OCI-LY3 (cell line): ENCODE measurements at regions not wholly inside any gene's neighbourhood (a gene's known extent, or its start where the extent isn't known, plus 50 kb on each side); places are given as distances from the start of the nearest gene placed in this dataset.

Experiments
- H2AFZ ChIP-seq: fragments of 200-600, 300-600 bp; shearing (Covaris generic); 2 replicates; pipeline ENCODE4 v1.6.0; 2014; ENCODE audit warnings: antibody characterized with exemption, low read depth, low read length
- H3K27ac ChIP-seq: fragments of 200-600, 300-600 bp; sonication (generic); 2 replicates; pipeline ENCODE4 v1.5.1; 2014; ENCODE audit warnings: mild to moderate bottlenecking, low read length, moderate library complexity, mixed read lengths
- H3K27me3 ChIP-seq: fragments of 200-600, 300-600 bp; sonication (generic); 2 replicates; pipeline ENCODE4 v1.6.1; 2014; ENCODE audit warnings: low read depth, low read length, mixed read lengths
- H3K36me3 ChIP-seq: fragments of 200-600, 300-600 bp; sonication (generic); replicated peaks from 2 replicates; pipeline ENCODE3; 2014; ENCODE audit warnings: low read depth, low read length, mixed read lengths
- H3K4me1 ChIP-seq: fragments of 300-600, 200-600 bp; sonication (generic); 2 replicates; pipeline ENCODE4 v1.6.1; 2014; ENCODE audit warnings: low read length, mixed read lengths
- H3K4me2 ChIP-seq: fragments of 200-600, 300-600 bp; sonication (generic); 2 replicates; pipeline ENCODE4 v1.6.1; 2014; ENCODE audit warnings: low read length, mixed read lengths
- H3K4me3 ChIP-seq: fragments of 300-600, 200-600 bp; sonication (generic); 2 replicates; pipeline ENCODE4 v1.5.1; 2014; ENCODE audit warnings: antibody characterized with exemption, mild to moderate bottlenecking, low read length, moderate library complexity
- H3K79me2 ChIP-seq: fragments of 300-600, 200-600 bp; shearing (Covaris generic); 2 replicates; pipeline ENCODE4 v1.6.1; 2014; ENCODE audit warnings: mild to moderate bottlenecking, low read length, mixed read lengths
- H3K9ac ChIP-seq: fragments of 300-600, 200-600 bp; shearing (Covaris generic); 2 replicates; pipeline ENCODE4 v1.6.0; 2014; ENCODE audit warnings: mild to moderate bottlenecking, low read length, moderate library complexity
- H3K9me3 ChIP-seq: fragments of 200-600, 300-600 bp; shearing (Covaris generic); 2 replicates; pipeline ENCODE4 v1.6.1; 2014; ENCODE audit warnings: low read length, mixed read lengths; ENCODE audit not compliant: insufficient read depth
- H4K20me1 ChIP-seq: fragments of 200-600, 300-600 bp; sonication (generic); 2 replicates; pipeline ENCODE4 v1.6.1; 2016; ENCODE audit warnings: low read length, mixed read lengths; ENCODE audit not compliant: insufficient read depth
- EZH2phosphoT487 ChIP-seq: fragments of 200-600 bp; shearing (Covaris generic); IDR thresholded peaks from 2 replicates; pipeline ENCODE4 v1.6.1; 2018; ENCODE audit warnings: antibody characterized with exemption, mixed run types, low read depth
- TF ChIP-seq, protein P1 (sequence below): fragments of 200-600, 300-600 bp; sonication (generic); IDR thresholded peaks from 2 replicates; pipeline ENCODE4 v1.5.1; 2014; ENCODE audit warnings: antibody characterized with exemption, low read length, low read depth

DNA sequence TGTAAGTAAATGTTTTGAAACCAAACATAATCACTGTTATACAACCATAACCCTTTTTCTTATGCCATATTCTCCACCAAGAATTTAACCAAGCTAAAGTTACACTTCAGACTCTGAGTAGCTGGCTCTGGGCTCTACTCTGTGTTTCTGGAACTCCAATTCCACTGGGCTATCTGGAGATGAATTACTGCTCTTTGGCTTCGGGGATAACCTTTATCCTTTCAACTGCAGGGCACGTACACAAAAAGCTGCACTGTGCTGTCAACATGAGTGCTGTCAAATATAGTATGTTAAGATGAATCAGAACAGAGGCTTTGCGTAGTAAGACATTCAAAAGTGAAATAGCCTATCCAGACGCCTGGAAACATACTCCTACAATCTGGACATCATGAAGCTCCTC, 500.6 kb downstream of the LTN1 start:
- H3K27me3 ChIP-seq, result no peaks in the 10 kb centered on the region
- no peak overlapping the region for H3K4me3 ChIP-seq
- no peak overlapping the region for H3K4me2 ChIP-seq
- H3K79me2 ChIP-seq, result no peaks in the 10 kb centered on the region
- H2AFZ ChIP-seq, result no peak overlapping the region
- no peaks in the 10 kb centered on the region for H4K20me1 ChIP-seq
- no peaks in the 10 kb centered on the region for H3K4me1 ChIP-seq
- H3K9me3 ChIP-seq, result no peaks in the 10 kb centered on the region
- H3K27ac ChIP-seq, result no peak overlapping the region
- H3K9ac ChIP-seq, result no peak overlapping the region
- TF ChIP-seq, protein P1, sequence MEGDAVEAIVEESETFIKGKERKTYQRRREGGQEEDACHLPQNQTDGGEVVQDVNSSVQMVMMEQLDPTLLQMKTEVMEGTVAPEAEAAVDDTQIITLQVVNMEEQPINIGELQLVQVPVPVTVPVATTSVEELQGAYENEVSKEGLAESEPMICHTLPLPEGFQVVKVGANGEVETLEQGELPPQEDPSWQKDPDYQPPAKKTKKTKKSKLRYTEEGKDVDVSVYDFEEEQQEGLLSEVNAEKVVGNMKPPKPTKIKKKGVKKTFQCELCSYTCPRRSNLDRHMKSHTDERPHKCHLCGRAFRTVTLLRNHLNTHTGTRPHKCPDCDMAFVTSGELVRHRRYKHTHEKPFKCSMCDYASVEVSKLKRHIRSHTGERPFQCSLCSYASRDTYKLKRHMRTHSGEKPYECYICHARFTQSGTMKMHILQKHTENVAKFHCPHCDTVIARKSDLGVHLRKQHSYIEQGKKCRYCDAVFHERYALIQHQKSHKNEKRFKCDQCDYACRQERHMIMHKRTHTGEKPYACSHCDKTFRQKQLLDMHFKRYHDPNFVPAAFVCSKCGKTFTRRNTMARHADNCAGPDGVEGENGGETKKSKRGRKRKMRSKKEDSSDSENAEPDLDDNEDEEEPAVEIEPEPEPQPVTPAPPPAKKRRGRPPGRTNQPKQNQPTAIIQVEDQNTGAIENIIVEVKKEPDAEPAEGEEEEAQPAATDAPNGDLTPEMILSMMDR, result no peak
- no peak for TF ChIP-seq EZH2phosphoT487
- H3K36me3 ChIP-seq, result no peaks in the 10 kb centered on the region

DNA sequence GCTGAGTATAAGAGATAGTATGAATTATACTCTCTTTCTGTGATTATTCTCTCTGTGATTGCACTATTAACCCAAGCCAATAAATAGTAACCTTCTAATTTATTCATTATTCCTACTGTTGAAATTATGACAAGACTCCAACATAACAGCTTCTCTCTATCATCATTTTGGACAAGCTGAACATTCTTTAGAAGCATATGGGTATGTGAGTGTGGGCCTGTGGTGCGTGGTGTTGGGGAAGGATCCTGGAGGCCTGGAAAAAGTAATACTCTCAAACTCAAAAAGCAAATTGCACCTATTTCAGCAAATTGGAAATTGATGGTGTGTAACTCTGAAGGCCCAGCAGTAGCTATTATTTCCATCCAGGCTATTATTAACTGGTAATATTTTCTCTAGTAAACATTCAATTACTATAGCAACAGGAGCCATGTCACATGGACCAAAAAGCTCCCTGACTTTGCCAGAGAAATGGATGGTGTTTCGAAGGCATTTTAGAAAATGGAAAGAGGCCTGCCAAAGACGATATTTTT, 502.8 kb downstream of the LTN1 start:
- H3K4me1 ChIP-seq, result no peaks in the 10 kb centered on the region
- no peak overlapping the region for H3K9ac ChIP-seq
- no peak overlapping the region for H3K4me2 ChIP-seq
- no peaks in the 10 kb centered on the region for H3K36me3 ChIP-seq
- H3K27me3 ChIP-seq, result no peaks in the 10 kb centered on the region
- H2AFZ ChIP-seq, result no peak overlapping the region
- no peak for TF ChIP-seq EZH2phosphoT487
- TF ChIP-seq, protein P1, result no peak
- no peak overlapping the region for H3K27ac ChIP-seq
- no peak overlapping the region for H3K4me3 ChIP-seq
- no peaks in the 10 kb centered on the region for H3K9me3 ChIP-seq
- no peaks in the 10 kb centered on the region for H3K79me2 ChIP-seq
- H4K20me1 ChIP-seq, result no peaks in the 10 kb centered on the region

DNA sequence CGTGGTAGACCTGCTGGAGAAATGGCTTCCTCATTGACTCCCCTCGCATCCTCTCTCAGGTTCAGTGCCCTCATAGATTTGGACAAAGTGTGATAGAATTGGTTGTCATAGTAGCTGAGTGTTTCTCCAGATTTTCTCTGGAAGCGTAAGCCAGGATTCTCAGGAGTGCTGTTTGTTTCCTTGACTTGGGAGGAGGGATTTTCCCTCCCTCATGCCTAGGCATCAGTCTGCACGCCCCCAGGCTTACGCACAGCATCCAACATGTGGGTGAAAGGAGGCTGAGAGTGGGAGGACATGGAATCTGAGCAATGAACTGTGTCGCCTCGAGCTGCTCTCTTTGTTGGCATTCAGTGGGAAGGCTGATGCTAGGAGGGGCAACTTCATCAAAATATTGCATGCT, 503.5 kb downstream of the LTN1 start:
- Histone ChIP-seq H3K79me2 (no peaks in the 10 kb centered on the region), H3K4me3 (no peak overlapping the region), H3K9ac (no peak overlapping the region), H3K27me3 (no peaks in the 10 kb centered on the region), H3K4me2 (no peak overlapping the region), H4K20me1 (no peaks in the 10 kb centered on the region), H3K27ac (no peak overlapping the region), H3K9me3 (no peaks in the 10 kb centered on the region), H3K36me3 (no peaks in the 10 kb centered on the region), H2AFZ (no peak overlapping the region), H3K4me1 (no peaks in the 10 kb centered on the region)
- TF ChIP-seq, protein P1, result no peak
- no peak for TF ChIP-seq EZH2phosphoT487

DNA sequence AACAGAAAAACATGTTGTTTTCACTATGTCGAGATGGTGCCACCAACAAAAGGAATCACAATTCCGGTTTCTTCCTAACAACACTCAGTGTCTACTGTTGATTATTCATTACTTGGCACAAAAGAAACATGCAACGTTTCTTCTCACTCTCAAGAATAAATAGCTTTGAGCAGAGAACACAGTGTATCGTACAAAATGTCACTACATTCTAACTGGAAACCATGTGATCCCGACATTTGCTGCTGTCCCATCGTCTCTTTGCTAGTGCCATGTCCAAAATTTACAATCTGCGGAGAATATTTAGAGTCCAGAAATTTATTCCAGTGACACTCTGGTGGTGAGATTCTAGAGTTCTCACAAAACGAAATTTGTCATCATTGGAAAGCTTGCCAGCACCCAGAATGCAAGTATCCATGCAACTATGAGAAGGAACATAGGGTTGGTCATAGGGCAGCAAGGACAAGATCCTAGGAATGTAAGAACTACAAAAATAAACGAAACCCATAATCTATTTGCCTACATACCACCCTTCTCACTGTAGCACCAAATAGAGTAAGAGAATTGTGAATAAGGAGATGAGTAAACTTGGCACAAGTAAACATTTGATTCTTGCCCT, 505.1 kb downstream of the LTN1 start:
- no peaks in the 10 kb centered on the region for H4K20me1 ChIP-seq
- no peak overlapping the region for H2AFZ ChIP-seq
- H3K36me3 ChIP-seq, result no peaks in the 10 kb centered on the region
- no peaks in the 10 kb centered on the region for H3K9me3 ChIP-seq
- no peaks in the 10 kb centered on the region for H3K79me2 ChIP-seq
- no peak overlapping the region for H3K9ac ChIP-seq
- H3K27ac ChIP-seq, result no peak overlapping the region
- H3K4me3 ChIP-seq, result no peak overlapping the region
- H3K4me2 ChIP-seq, result no peak overlapping the region
- no peak for TF ChIP-seq EZH2phosphoT487
- TF ChIP-seq, protein P1, result no peak
- H3K27me3 ChIP-seq, result no peaks in the 10 kb centered on the region
- no peaks in the 10 kb centered on the region for H3K4me1 ChIP-seq
